ENCODE measurements at regions not wholly inside any gene's neighbourhood (a gene's known extent, or its start where the extent isn't known, plus 50 kb on each side); places are given as distances from the start of the nearest gene placed in this dataset.

DNA sequence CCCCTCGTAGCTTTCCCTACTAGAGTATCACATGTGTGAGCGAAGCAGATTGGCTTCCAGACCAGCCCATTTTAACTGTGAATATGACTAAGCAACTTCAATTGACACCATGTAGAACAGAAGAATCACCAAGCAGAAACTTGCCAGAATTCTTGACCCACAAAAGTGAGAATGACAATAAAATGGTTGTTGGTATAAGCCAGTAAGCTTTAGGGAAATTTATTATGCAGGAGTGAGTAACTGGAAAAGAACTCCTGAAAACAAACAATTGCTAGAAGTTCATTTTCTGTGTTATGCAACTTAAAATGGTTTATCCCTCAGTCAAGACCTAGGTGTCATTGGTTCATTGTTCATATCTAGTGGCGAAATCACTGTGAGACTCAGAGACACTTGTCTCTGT is 303.1 kb downstream of the DMRT2 start:
- intact Hi-C loops (cut with micrococcal nuclease) = no loop called here
- H3K4me3 Mint-ChIP-seq = no peak overlapping the region
- no peaks in the 10 kb centered on the region for H3K27me3 Mint-ChIP-seq
- peaks cover 9% of the 10 kb centered on the region for H3K9me3 Mint-ChIP-seq
- H3K4me1 Mint-ChIP-seq (ENCODE audit: low read depth) = no peaks in the 10 kb centered on the region
- no peaks in the 10 kb centered on the region for H3K36me3 Mint-ChIP-seq (ENCODE audit: low read depth)
- H3K27ac Mint-ChIP-seq = no peak overlapping the region

GRCh38 chr9:1354086-1354485 is 303.9 kb downstream of the DMRT2 start:
- intact Hi-C loops (cut with micrococcal nuclease) = no loop called here
- H3K36me3 Mint-ChIP-seq (ENCODE audit: low read depth) = no peaks in the 10 kb centered on the region
- H3K27ac Mint-ChIP-seq = no peak overlapping the region
- no peak overlapping the region for H3K4me3 Mint-ChIP-seq
- H3K4me1 Mint-ChIP-seq (ENCODE audit: low read depth) = no peaks in the 10 kb centered on the region
- no peaks in the 10 kb centered on the region for H3K27me3 Mint-ChIP-seq
- peaks cover 9% of the 10 kb centered on the region for H3K9me3 Mint-ChIP-seq

DNA sequence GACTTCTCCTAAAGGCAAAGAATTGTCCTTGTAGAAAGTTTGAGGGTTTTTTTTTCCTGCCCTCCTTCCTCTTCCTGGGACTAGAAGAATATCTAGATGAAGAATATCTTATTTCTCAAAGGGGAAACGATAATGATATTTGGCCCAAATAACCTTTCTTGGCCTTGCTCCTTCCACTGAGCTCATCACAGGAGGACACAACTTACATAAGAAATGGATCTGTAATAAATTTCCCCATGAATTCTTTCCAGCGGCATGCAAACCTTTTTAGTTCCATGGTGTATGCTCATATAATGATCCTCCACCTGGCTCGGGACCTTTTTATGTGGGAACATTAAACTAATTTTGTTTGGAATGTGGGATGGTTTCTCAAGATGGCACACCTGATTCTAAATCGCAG is 304.4 kb downstream of the DMRT2 start:
- Mint-ChIP-seq H3K4me1 (ENCODE audit: low read depth) (no peaks in the 10 kb centered on the region), H3K27ac (no peak overlapping the region), H3K27me3 (no peaks in the 10 kb centered on the region), H3K36me3 (ENCODE audit: low read depth) (no peaks in the 10 kb centered on the region), H3K4me3 (no peak overlapping the region), H3K9me3 (peaks cover 9% of the 10 kb centered on the region)
- intact Hi-C loops (cut with micrococcal nuclease) = no loop called here

DNA sequence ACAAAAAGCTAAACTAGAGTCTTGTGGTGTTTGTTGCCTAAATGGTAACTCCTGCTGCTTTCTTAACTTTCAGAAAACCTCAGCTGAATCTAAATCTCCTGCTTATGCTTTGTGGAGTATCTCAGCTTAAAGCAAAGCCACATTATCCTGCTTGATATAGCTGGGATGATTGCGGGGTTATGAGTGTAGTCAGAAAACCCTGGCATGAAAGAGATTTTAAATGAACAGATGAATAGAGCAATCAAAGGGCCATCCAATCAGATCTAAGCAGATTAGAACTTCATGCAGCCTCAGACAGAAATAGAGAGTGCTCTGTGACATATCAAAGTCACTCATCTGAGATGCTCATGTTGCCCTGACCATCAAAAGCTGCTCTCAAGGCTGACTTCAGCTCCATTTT is 305.5 kb downstream of the DMRT2 start:
- Mint-ChIP-seq H3K27ac (no peak overlapping the region), H3K4me3 (no peak overlapping the region), H3K27me3 (no peaks in the 10 kb centered on the region), H3K4me1 (ENCODE audit: low read depth) (no peaks in the 10 kb centered on the region), H3K36me3 (ENCODE audit: low read depth) (no peaks in the 10 kb centered on the region), H3K9me3 (peaks cover 9% of the 10 kb centered on the region)
- intact Hi-C loops (cut with micrococcal nuclease) = no loop called here

- intact Hi-C loops (cut with micrococcal nuclease) = no loop called here
- no peak overlapping the region for H3K27ac Mint-ChIP-seq
Observed at GRCh38 chr9:1362845-1363244, 312.7 kb downstream of the DMRT2 start.

DNA sequence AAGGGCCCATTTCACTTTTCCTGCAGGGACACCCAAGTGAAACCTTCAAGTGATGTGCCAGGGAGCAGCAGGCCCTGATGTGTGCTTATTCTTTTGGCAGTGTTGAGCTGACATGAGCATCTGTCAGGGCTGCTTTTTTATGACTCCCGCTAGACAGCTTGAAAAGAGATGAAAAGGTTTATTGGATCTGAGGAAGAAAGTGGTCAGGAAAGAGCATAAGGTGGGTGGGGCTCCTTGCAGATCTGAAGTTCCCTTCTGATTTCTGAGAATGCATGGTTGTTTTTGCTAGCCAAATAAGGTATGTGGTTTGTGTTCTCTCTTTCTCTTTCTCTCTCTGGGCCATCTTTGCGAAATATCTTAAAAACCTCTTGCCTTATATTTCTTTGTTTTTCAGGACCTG is 316.1 kb downstream of the DMRT2 start:
- H3K4me1 Mint-ChIP-seq (ENCODE audit: low read depth) = no peaks in the 10 kb centered on the region
- no peaks in the 10 kb centered on the region for H3K27me3 Mint-ChIP-seq
- intact Hi-C loops (cut with micrococcal nuclease) = no loop called here
- no peak overlapping the region for H3K27ac Mint-ChIP-seq
- no peak overlapping the region for H3K4me3 Mint-ChIP-seq
- no peaks in the 10 kb centered on the region for H3K9me3 Mint-ChIP-seq
- no peaks in the 10 kb centered on the region for H3K36me3 Mint-ChIP-seq (ENCODE audit: low read depth)

More at GRCh38 chr9:1362845-1363244, 312.7 kb downstream of the DMRT2 start:
- Mint-ChIP-seq H3K4me3 (no peak overlapping the region), H3K4me1 (ENCODE audit: low read depth) (no peaks in the 10 kb centered on the region), H3K9me3 (no peaks in the 10 kb centered on the region), H3K27me3 (no peaks in the 10 kb centered on the region), H3K36me3 (ENCODE audit: low read depth) (no peaks in the 10 kb centered on the region)

DNA sequence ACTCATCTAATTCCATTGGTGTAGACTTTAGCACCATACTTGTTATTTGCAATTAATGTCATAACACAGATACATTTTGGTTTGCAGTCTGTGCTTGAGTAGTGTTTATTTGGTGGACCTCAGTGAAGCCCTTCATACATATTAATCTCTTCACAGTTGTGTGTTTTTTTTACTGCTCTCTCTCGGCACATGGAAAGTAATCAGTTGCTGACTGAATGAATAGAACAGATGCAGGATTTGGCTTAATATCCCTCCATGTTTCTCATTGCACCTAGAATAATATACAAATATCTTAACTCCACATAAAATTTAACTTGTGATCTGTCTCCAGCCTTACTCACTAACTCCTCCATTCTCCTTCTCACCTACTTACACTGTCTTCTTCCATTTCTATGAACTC is 319.1 kb downstream of the DMRT2 start:
- no peaks in the 10 kb centered on the region for H3K4me1 Mint-ChIP-seq (ENCODE audit: low read depth)
- no peaks in the 10 kb centered on the region for H3K36me3 Mint-ChIP-seq (ENCODE audit: low read depth)
- H3K27ac Mint-ChIP-seq = no peak overlapping the region
- H3K27me3 Mint-ChIP-seq = no peaks in the 10 kb centered on the region
- H3K9me3 Mint-ChIP-seq = no peaks in the 10 kb centered on the region
- no peak overlapping the region for H3K4me3 Mint-ChIP-seq
- intact Hi-C loops (cut with micrococcal nuclease) = no loop called here

DNA sequence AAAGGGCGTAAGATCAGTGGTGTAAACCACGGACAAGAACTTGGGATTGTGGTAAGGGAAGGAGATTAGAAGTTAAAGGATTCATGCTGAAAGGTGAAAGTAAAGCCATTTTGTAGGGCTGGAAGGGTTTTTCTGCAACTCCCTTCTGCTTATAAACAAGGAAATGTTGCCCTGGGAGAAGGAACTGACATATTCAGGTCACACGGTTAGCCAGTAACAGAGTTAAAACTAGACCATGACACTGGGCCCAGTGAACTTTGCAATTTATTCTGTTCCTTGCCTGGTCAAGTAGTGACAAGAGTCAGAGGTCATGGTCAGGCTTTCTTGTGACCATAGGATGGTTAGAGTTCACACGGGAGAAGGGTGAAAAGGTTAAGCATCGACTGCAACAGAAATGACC is 323.3 kb downstream of the DMRT2 start:
- H3K4me3 Mint-ChIP-seq = no peak overlapping the region
- H3K27ac Mint-ChIP-seq = no peak overlapping the region
- intact Hi-C loops (cut with micrococcal nuclease) = no loop called here
- H3K9me3 Mint-ChIP-seq = no peaks in the 10 kb centered on the region
- no peaks in the 10 kb centered on the region for H3K27me3 Mint-ChIP-seq
- H3K36me3 Mint-ChIP-seq (ENCODE audit: low read depth) = no peaks in the 10 kb centered on the region
- no peaks in the 10 kb centered on the region for H3K4me1 Mint-ChIP-seq (ENCODE audit: low read depth)

GRCh38 chr9:1383899-1384455 is 333.8 kb downstream of the DMRT2 start:
- intact Hi-C loops (cut with micrococcal nuclease) = no loop called here
- H3K27ac Mint-ChIP-seq = no peak overlapping the region
- no peaks in the 10 kb centered on the region for H3K27me3 Mint-ChIP-seq
- H3K36me3 Mint-ChIP-seq (ENCODE audit: low read depth) = no peaks in the 10 kb centered on the region
- H3K4me3 Mint-ChIP-seq = no peak overlapping the region
- no peaks in the 10 kb centered on the region for H3K9me3 Mint-ChIP-seq
- no peaks in the 10 kb centered on the region for H3K4me1 Mint-ChIP-seq (ENCODE audit: low read depth)

GRCh38 chr9:1384816-1385215 is 334.7 kb downstream of the DMRT2 start:
- no peaks in the 10 kb centered on the region for H3K4me1 Mint-ChIP-seq (ENCODE audit: low read depth)
- intact Hi-C loops (cut with micrococcal nuclease) = no loop called here
- no peaks in the 10 kb centered on the region for H3K9me3 Mint-ChIP-seq
- H3K27me3 Mint-ChIP-seq = no peaks in the 10 kb centered on the region
- no peak overlapping the region for H3K27ac Mint-ChIP-seq
- no peaks in the 10 kb centered on the region for H3K36me3 Mint-ChIP-seq (ENCODE audit: low read depth)
- H3K4me3 Mint-ChIP-seq = no peak overlapping the region

DNA sequence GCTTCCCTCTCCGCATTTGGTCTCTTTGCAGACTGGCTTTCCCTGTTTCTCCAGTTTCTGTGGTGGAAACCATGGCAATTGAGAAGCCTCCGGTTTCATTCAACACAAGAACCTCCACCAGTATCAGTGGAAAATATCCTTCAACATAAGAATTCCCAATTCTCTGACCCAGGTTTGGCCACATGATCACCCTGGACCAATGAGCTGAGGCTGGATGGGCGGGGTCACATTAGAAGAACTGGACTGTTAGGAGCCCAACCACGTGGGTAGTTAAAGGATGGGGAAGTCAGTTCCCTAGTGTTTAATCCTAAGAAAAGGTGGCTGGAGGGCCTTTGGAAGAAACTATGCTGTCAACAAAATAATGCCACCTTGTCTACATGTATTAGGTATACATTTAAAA is 336.3 kb downstream of the DMRT2 start:
- no peaks in the 10 kb centered on the region for H3K9me3 Mint-ChIP-seq
- H3K4me1 Mint-ChIP-seq (ENCODE audit: low read depth) = no peaks in the 10 kb centered on the region
- intact Hi-C loops (cut with micrococcal nuclease) = no loop called here
- no peaks in the 10 kb centered on the region for H3K27me3 Mint-ChIP-seq
- no peak overlapping the region for H3K4me3 Mint-ChIP-seq
- no peaks in the 10 kb centered on the region for H3K36me3 Mint-ChIP-seq (ENCODE audit: low read depth)
- H3K27ac Mint-ChIP-seq = no peak overlapping the region

- H3K36me3 Mint-ChIP-seq (ENCODE audit: low read depth) = no peaks in the 10 kb centered on the region
- H3K9me3 Mint-ChIP-seq = no peaks in the 10 kb centered on the region
- H3K27ac Mint-ChIP-seq = no peak overlapping the region
- H3K4me3 Mint-ChIP-seq = no peak overlapping the region
- no peaks in the 10 kb centered on the region for H3K27me3 Mint-ChIP-seq
- intact Hi-C loops (cut with micrococcal nuclease) = no loop called here
- no peaks in the 10 kb centered on the region for H3K4me1 Mint-ChIP-seq (ENCODE audit: low read depth)
Observed at GRCh38 chr9:1388216-1388615, 338.1 kb downstream of the DMRT2 start.

DNA sequence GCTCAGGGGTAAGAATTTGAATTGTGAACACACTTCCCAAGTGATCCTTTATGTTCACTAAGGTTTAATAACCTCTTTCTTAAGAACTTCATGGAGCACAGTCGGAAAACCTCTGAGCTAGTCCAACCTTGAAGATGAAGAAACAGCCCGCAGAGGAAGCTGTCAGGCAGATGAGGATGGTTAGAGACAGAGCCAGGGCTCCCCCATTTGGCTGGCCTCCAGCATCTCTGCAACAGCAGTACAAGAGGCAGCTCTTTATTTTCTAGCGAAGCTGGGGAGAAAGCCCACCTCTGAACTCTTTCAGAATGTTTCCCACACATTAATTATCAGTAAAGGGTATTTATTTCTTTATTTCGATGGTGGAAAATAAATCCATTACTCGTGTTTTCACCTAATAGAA is 350.8 kb downstream of the DMRT2 start:
- H3K4me3 Mint-ChIP-seq = no peak overlapping the region
- intact Hi-C loops (cut with micrococcal nuclease) = no loop called here
- H3K27ac Mint-ChIP-seq = no peak overlapping the region
- no peaks in the 10 kb centered on the region for H3K4me1 Mint-ChIP-seq (ENCODE audit: low read depth)
- H3K36me3 Mint-ChIP-seq (ENCODE audit: low read depth) = no peaks in the 10 kb centered on the region
- H3K9me3 Mint-ChIP-seq = peaks cover 14% of the 10 kb centered on the region
- H3K27me3 Mint-ChIP-seq = no peaks in the 10 kb centered on the region

DNA sequence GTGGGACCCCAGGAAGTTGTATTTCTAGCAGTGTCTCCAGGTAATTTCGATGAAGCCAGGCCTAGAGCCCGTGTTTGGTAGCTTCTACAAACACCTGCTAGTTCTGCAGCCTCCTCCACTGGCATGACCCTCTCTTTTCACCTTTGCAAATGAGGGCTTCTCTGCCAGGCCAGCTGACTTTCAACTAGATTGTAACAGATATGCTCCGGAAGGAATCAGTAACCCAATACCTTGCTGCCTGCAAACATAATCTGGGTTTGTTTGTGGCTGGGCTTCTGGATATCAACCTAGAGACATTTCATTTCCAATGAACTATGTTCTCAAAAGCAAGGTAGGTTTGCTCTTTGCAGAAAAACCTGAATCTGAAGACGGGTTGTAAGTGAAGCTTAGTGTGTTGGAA is 354.8 kb downstream of the DMRT2 start:
- Mint-ChIP-seq H3K27me3 (no peaks in the 10 kb centered on the region), H3K4me3 (no peak overlapping the region), H3K4me1 (ENCODE audit: low read depth) (no peaks in the 10 kb centered on the region), H3K36me3 (ENCODE audit: low read depth) (no peaks in the 10 kb centered on the region), H3K9me3 (no peaks in the 10 kb centered on the region), H3K27ac (no peak overlapping the region)
- intact Hi-C loops (cut with micrococcal nuclease) = no loop called here

DNA sequence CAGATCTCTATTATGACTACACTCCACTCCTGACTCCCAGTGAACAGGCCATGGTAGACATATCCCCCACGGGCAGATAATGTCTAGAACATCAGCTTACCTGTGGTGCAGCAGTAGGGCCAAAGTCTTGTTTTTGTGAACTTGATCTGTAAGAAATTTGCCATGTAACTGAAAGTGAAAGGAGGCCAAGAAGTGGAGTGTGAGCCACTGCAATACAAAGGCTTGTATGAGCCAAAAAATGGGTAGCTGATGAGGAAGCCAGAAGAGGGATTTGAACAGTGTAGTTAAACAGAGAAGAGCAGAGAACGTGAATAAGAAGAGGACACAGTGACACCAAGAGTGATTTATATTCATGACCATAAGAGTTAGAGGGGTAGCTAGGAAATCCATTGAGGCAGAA is 361.7 kb downstream of the DMRT2 start:
- intact Hi-C loops (cut with micrococcal nuclease) = no loop called here
- Mint-ChIP-seq H3K4me3 (no peak overlapping the region), H3K4me1 (ENCODE audit: low read depth) (no peaks in the 10 kb centered on the region), H3K9me3 (peaks cover 7% of the 10 kb centered on the region), H3K27ac (no peak overlapping the region), H3K36me3 (ENCODE audit: low read depth) (no peaks in the 10 kb centered on the region), H3K27me3 (no peaks in the 10 kb centered on the region)
